Smooth muscle cell (in vitro differentiated cells): ENCODE measurements at regions not wholly inside any gene's neighbourhood (a gene's known extent, or its start where the extent isn't known, plus 50 kb on each side); places are given as distances from the start of the nearest gene placed in this dataset.
"Not testable (repeated sequence)": the region's sequence is repeated elsewhere in the genome, so short reads cannot be mapped to it uniquely, and the experiment has no call there.

Source experiments
- DNase-seq: peaks from one replicate; lab custom pipeline; 2025; ENCODE audit not compliant: unreplicated experiment; lab: John Stamatoyannopoulos, UW
- H2AFZ ChIP-seq: fragments of 200-600 bp; sonication (generic); 2 replicates; pipeline ENCODE4 v1.6.0; 2016; ENCODE audit warnings: antibody characterized with exemption, low read depth, mild to moderate bottlenecking
- H3F3A ChIP-seq: fragments of 200-600 bp; sonication (generic); 2 replicates; pipeline ENCODE4 v1.6.0; 2017; ENCODE audit warnings: antibody characterized with exemption, low read depth
- H3K27ac ChIP-seq: fragments of 200-600 bp; sonication (generic); 2 replicates; pipeline ENCODE4 v1.5.1; 2016; ENCODE audit warnings: low read depth, mild to moderate bottlenecking
- H3K27me3 ChIP-seq: fragments of 200-600 bp; sonication (generic); 2 replicates; pipeline ENCODE4 v1.6.1; 2016; ENCODE audit warnings: low read depth, mild to moderate bottlenecking
- H3K36me3 ChIP-seq: fragments of 200-600 bp; sonication (generic); 2 replicates; pipeline ENCODE4 v1.5.1; 2016; ENCODE audit warnings: low read depth
- H3K4me1 ChIP-seq: fragments of 200-600 bp; sonication (generic); 2 replicates; pipeline ENCODE4 v1.5.1; 2016; ENCODE audit warnings: low read depth
- H3K4me2 ChIP-seq: fragments of 200-600 bp; sonication (generic); 2 replicates; pipeline ENCODE4 v1.6.0; 2016; ENCODE audit warnings: mild to moderate bottlenecking
- H3K4me3 ChIP-seq: fragments of 200-600 bp; sonication (generic); 2 replicates; pipeline ENCODE4 v1.5.1; 2016; ENCODE audit warnings: mild to moderate bottlenecking
- H3K79me2 ChIP-seq: fragments of 200-600 bp; sonication (generic); 2 replicates; pipeline ENCODE4 v1.6.0; 2016; ENCODE audit warnings: low read depth, mild to moderate bottlenecking
- H3K9ac ChIP-seq: fragments of 200-600 bp; sonication (generic); 2 replicates; pipeline ENCODE4 v1.6.0; 2016; ENCODE audit warnings: low read depth
- H3K9me3 ChIP-seq: fragments of 200-600 bp; sonication (generic); replicated peaks from 2 replicates; pipeline ENCODE4 v1.5.1; 2016; ENCODE audit warnings: low read depth
- H4K20me1 ChIP-seq: fragments of 200-600 bp; sonication (generic); 2 replicates; pipeline ENCODE4 v1.6.0; 2016; ENCODE audit warnings: low read depth
- WGBS: methylation state at CpG from one replicate; pipeline ENCODE4 v1.1.7; 2016; ENCODE audit warnings: low lambda C conversion rate; 5-methylcytosine and 5-hydroxymethylcytosine counted together
- TF ChIP-seq, protein P1 (sequence below): fragments of 200-600 bp; sonication (generic); IDR thresholded peaks from 2 replicates; pipeline ENCODE4 v1.5.1; 2017; ENCODE audit warnings: borderline replicate concordance, mild to moderate bottlenecking, antibody characterized with exemption; ENCODE audit not compliant: insufficient read depth, poor library complexity, severe bottlenecking

DNA sequence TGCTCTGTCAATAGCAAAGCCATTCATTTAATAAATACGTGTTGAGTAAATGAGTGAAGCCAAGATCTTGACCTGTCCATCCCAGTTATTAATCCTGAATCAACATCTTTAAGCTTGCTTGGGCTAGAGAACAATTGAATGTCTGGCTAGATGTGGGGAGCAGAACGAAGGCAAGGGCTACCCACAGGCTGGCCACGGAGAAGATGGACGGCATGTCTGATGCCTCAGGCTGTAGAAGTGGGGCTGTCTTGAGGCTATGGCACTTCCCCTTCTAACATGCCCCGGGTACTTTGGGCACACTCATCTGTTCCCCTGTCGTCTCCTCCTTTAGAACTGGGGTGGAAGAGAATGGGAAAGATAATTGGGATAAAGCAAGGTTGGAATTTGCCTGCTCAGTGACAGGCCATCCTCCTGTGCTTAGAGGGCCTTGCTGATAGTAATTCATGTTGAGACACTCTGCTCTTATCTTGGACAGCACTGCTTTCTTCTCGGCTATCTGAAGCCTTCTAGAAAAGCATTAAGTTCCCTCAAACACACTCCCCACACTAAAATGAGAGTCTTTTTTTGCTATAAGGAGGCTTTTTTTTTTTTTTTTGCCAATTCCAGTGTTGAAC, 225.7 kb downstream of the MREG start:
- H3K27me3 ChIP-seq: no peaks in the 10 kb centered on the region
- no peaks in the 10 kb centered on the region for H3F3A ChIP-seq
- no peak overlapping the region for H3K9ac ChIP-seq
- no peaks in the 10 kb centered on the region for H4K20me1 ChIP-seq
- no peaks in the 10 kb centered on the region for H3K9me3 ChIP-seq
- H2AFZ ChIP-seq: no peak overlapping the region
- no peak overlapping the region for H3K4me3 ChIP-seq
- DNase-seq: no peak
- peaks cover 7% of the 10 kb centered on the region for H3K4me1 ChIP-seq
- H3K27ac ChIP-seq: peak overlapping the region; percentile 39
- WGBS: 70% methylated on average over 7 of the region's 7 CpGs
- no peaks in the 10 kb centered on the region for H3K79me2 ChIP-seq
- H3K36me3 ChIP-seq: no peaks in the 10 kb centered on the region
- no peak overlapping the region for H3K4me2 ChIP-seq
- TF ChIP-seq, protein P1, sequence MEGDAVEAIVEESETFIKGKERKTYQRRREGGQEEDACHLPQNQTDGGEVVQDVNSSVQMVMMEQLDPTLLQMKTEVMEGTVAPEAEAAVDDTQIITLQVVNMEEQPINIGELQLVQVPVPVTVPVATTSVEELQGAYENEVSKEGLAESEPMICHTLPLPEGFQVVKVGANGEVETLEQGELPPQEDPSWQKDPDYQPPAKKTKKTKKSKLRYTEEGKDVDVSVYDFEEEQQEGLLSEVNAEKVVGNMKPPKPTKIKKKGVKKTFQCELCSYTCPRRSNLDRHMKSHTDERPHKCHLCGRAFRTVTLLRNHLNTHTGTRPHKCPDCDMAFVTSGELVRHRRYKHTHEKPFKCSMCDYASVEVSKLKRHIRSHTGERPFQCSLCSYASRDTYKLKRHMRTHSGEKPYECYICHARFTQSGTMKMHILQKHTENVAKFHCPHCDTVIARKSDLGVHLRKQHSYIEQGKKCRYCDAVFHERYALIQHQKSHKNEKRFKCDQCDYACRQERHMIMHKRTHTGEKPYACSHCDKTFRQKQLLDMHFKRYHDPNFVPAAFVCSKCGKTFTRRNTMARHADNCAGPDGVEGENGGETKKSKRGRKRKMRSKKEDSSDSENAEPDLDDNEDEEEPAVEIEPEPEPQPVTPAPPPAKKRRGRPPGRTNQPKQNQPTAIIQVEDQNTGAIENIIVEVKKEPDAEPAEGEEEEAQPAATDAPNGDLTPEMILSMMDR: no peak

DNA sequence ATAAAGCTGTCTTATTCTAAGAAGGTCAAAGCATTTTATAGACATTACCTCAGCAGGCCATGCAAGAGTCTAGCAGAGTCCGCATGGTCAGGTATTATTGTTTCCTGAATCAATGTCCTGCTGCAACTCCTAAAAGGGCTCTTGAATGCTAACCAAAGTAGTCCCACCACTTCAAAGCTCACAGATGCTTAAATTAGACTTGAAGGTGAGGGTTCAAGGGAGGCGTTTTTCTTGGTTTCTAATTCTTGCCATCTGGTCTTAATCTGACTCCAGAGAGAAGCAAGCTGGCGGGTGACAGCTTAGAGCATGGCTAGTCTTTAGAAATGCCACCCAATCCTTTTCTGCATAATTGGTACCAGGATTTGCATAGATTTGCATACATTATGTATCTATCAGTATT, 226.3 kb downstream of the MREG start:
- Histone ChIP-seq H3F3A (no peaks in the 10 kb centered on the region), H4K20me1 (no peaks in the 10 kb centered on the region), H3K9ac (no peak overlapping the region), H3K4me2 (no peak overlapping the region), H3K36me3 (no peaks in the 10 kb centered on the region), H3K9me3 (no peaks in the 10 kb centered on the region), H3K4me3 (no peak overlapping the region), H3K27ac (no peak overlapping the region), H3K4me1 (peaks cover 7% of the 10 kb centered on the region), H3K79me2 (no peaks in the 10 kb centered on the region), H2AFZ (no peak overlapping the region), H3K27me3 (no peaks in the 10 kb centered on the region)
- TF ChIP-seq, protein P1: no peak
- DNase-seq: no peak
- 77% methylated on average over 3 of the region's 3 CpGs for WGBS

DNA sequence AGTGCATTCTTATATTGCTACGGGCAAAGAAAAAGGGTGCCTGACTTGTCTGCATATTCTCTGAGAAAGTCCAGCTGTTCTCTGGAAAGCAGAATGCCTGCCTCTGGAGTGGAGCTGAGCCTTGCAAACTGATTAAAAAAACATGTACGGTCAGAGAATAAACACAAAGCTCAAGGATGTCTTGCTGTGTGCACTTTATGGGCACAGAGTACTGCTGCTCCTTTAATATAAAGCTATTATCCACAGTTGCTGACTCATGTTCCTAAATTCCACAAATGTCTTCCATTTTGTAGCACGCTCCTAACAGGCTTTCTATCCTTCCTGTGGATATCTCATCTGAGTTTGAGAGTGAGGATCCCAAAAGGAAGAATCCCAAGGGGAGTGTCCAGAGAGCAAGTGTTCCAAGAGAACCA, 229.0 kb downstream of the MREG start:
- Histone ChIP-seq H3K9me3 (no peaks in the 10 kb centered on the region), H3K4me1 (peaks cover 11% of the 10 kb centered on the region), H3K9ac (no peak overlapping the region), H4K20me1 (no peaks in the 10 kb centered on the region), H2AFZ (peak overlapping the region; percentile 6), H3K36me3 (no peaks in the 10 kb centered on the region), H3K4me2 (peak overlapping the region; percentile 74), H3K27me3 (no peaks in the 10 kb centered on the region), H3F3A (no peaks in the 10 kb centered on the region), H3K79me2 (no peaks in the 10 kb centered on the region), H3K4me3 (peak overlapping the region; percentile 18), H3K27ac (peak overlapping the region; percentile 58)
- no peak for DNase-seq
- WGBS: 13% methylated on average over 3 of the region's 3 CpGs
- TF ChIP-seq, protein P1: no peak

DNA sequence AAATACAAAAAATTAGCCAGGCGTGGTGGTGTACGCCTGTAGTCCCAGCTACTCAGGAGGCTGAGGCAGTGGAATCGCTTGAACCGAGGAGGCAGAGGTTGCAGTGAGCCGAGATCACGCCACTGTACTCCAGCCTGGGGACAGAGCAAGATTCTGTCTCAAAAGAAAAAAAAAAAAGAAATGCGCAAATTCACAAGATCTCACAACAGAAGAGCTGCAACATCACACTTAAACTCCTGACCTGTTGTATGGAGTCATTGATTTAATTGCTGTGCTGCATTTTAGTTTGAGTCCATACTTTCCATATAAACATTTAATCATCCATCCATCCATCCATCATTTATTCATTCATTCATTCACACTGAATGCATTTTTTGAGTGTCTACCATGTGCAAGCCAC, 229.7 kb downstream of the MREG start:
- H3K79me2 ChIP-seq, DNase-seq, H4K20me1 ChIP-seq, H3K9ac ChIP-seq, H3K36me3 ChIP-seq, H3K9me3 ChIP-seq, H3F3A ChIP-seq, H3K27me3 ChIP-seq, H2AFZ ChIP-seq: not testable (repeated sequence)
- H3K4me3 ChIP-seq: peak overlapping the region; percentile 18
- peak overlapping the region; percentile 58 for H3K27ac ChIP-seq
- peaks cover 11% of the 10 kb centered on the region for H3K4me1 ChIP-seq
- peak overlapping the region; percentile 74 for H3K4me2 ChIP-seq
- 95% methylated on average over 7 of the region's 7 CpGs for WGBS
